ENCODE measurements at regions not wholly inside any gene's neighbourhood (a gene's known extent, or its start where the extent isn't known, plus 50 kb on each side); places are given as distances from the start of the nearest gene placed in this dataset.

GRCh38 chr11:119788096-119788883 is 59.3 kb upstream of the NECTIN1 start:
- H3K27ac ChIP-seq, result no peak overlapping the region

GRCh38 chr11:119787074-119787461 is 58.1 kb upstream of the NECTIN1 start:
- no peak overlapping the region for H3K4me3 ChIP-seq
- H3K9me3 ChIP-seq (ENCODE audit: low read depth, low read length), result no peaks in the 10 kb centered on the region
- no peak overlapping the region for H3K27ac ChIP-seq
- no peak for DNase-seq (ENCODE audit: low read depth, low spot score)
- no peaks in the 10 kb centered on the region for H3K36me3 ChIP-seq (ENCODE audit: insufficient read depth, low read length)
- H3K9ac ChIP-seq (ENCODE audit: insufficient read length), result no peak overlapping the region
- no peak for TF ChIP-seq POLR2AphosphoS5 (IDR thresholded peaks at IDR 0.05; ENCODE audit: borderline replicate concordance, low read depth, low read length)
- TF ChIP-seq EZH2 (IDR thresholded peaks at IDR 0.05), result no peak
- no peak for TF ChIP-seq FOXP2 (optimal IDR thresholded peaks at IDR 0.05; ENCODE audit: control extremely low read depth, extremely low read length, insufficient read depth)

More at GRCh38 chr11:119788096-119788883, 59.3 kb upstream of the NECTIN1 start:
- TF ChIP-seq EZH2 (IDR thresholded peaks at IDR 0.05) (no peak), FOXP2 (optimal IDR thresholded peaks at IDR 0.05; ENCODE audit: control extremely low read depth, extremely low read length, insufficient read depth) (no peak), POLR2AphosphoS5 (IDR thresholded peaks at IDR 0.05; ENCODE audit: borderline replicate concordance, low read depth, low read length) (no peak)
- no peaks in the 10 kb centered on the region for H3K9me3 ChIP-seq (ENCODE audit: low read depth, low read length)
- no peak overlapping the region for H3K9ac ChIP-seq (ENCODE audit: insufficient read length)
- no peak overlapping the region for H3K4me3 ChIP-seq
- DNase-seq (ENCODE audit: low read depth, low spot score), result no peak
- H3K36me3 ChIP-seq (ENCODE audit: insufficient read depth, low read length), result no peaks in the 10 kb centered on the region

GRCh38 chr11:119786431-119787073 is 57.6 kb upstream of the NECTIN1 start:
- TF ChIP-seq FOXP2 (optimal IDR thresholded peaks at IDR 0.05; ENCODE audit: control extremely low read depth, extremely low read length, insufficient read depth), result no peak
- TF ChIP-seq EZH2 (IDR thresholded peaks at IDR 0.05), result no peak
- no peak for TF ChIP-seq POLR2AphosphoS5 (IDR thresholded peaks at IDR 0.05; ENCODE audit: borderline replicate concordance, low read depth, low read length)
- H3K27ac ChIP-seq, result no peak overlapping the region

GRCh38 chr11:119785131-119785530 is 56.1 kb upstream of the NECTIN1 start:
- no peak for DNase-seq (ENCODE audit: low read depth, low spot score)
- no peak for TF ChIP-seq POLR2AphosphoS5 (IDR thresholded peaks at IDR 0.05; ENCODE audit: borderline replicate concordance, low read depth, low read length)
- no peak for TF ChIP-seq EZH2 (IDR thresholded peaks at IDR 0.05)
- no peak for TF ChIP-seq FOXP2 (optimal IDR thresholded peaks at IDR 0.05; ENCODE audit: control extremely low read depth, extremely low read length, insufficient read depth)
- Histone ChIP-seq H3K9ac (ENCODE audit: insufficient read length) (no peak overlapping the region), H3K36me3 (ENCODE audit: insufficient read depth, low read length) (no peaks in the 10 kb centered on the region), H3K9me3 (ENCODE audit: low read depth, low read length) (no peaks in the 10 kb centered on the region), H3K4me3 (no peak overlapping the region), H3K27ac (no peak overlapping the region)

More at GRCh38 chr11:119786431-119787073, 57.6 kb upstream of the NECTIN1 start:
- Histone ChIP-seq H3K9ac (ENCODE audit: insufficient read length) (no peak overlapping the region), H3K4me3 (no peak overlapping the region), H3K9me3 (ENCODE audit: low read depth, low read length) (no peaks in the 10 kb centered on the region), H3K36me3 (ENCODE audit: insufficient read depth, low read length) (no peaks in the 10 kb centered on the region)
- no peak for DNase-seq (ENCODE audit: low read depth, low spot score)

GRCh38 chr11:119784421-119784820 is 55.4 kb upstream of the NECTIN1 start:
- H3K36me3 ChIP-seq (ENCODE audit: insufficient read depth, low read length), result no peaks in the 10 kb centered on the region
- no peaks in the 10 kb centered on the region for H3K9me3 ChIP-seq (ENCODE audit: low read depth, low read length)
- no peak overlapping the region for H3K4me3 ChIP-seq
- H3K27ac ChIP-seq, result no peak overlapping the region
- TF ChIP-seq FOXP2 (optimal IDR thresholded peaks at IDR 0.05; ENCODE audit: control extremely low read depth, extremely low read length, insufficient read depth) (no peak), POLR2AphosphoS5 (IDR thresholded peaks at IDR 0.05; ENCODE audit: borderline replicate concordance, low read depth, low read length) (no peak), EZH2 (IDR thresholded peaks at IDR 0.05) (no peak)
- DNase-seq (ENCODE audit: low read depth, low spot score), result no peak
- H3K9ac ChIP-seq (ENCODE audit: insufficient read length), result no peak overlapping the region

- Histone ChIP-seq H3K27ac (no peak overlapping the region), H3K9ac (ENCODE audit: insufficient read length) (no peak overlapping the region), H3K9me3 (ENCODE audit: low read depth, low read length) (no peaks in the 10 kb centered on the region), H3K4me3 (no peak overlapping the region), H3K36me3 (ENCODE audit: insufficient read depth, low read length) (no peaks in the 10 kb centered on the region)
- DNase-seq (ENCODE audit: low read depth, low spot score), result no peak
- TF ChIP-seq EZH2 (IDR thresholded peaks at IDR 0.05) (no peak), FOXP2 (optimal IDR thresholded peaks at IDR 0.05; ENCODE audit: control extremely low read depth, extremely low read length, insufficient read depth) (no peak), POLR2AphosphoS5 (IDR thresholded peaks at IDR 0.05; ENCODE audit: borderline replicate concordance, low read depth, low read length) (no peak)
These were observed 54.7 kb upstream of the NECTIN1 start for GRCh38 chr11:119783466-119784400.

GRCh38 chr11:119782739-119783072 is 53.7 kb upstream of the NECTIN1 start:
- Histone ChIP-seq H3K9ac (ENCODE audit: insufficient read length) (no peak overlapping the region), H3K9me3 (ENCODE audit: low read depth, low read length) (no peaks in the 10 kb centered on the region), H3K36me3 (ENCODE audit: insufficient read depth, low read length) (no peaks in the 10 kb centered on the region), H3K4me3 (no peak overlapping the region), H3K27ac (no peak overlapping the region)
- no peak for DNase-seq (ENCODE audit: low read depth, low spot score)
- TF ChIP-seq EZH2 (IDR thresholded peaks at IDR 0.05), result no peak
- no peak for TF ChIP-seq FOXP2 (optimal IDR thresholded peaks at IDR 0.05; ENCODE audit: control extremely low read depth, extremely low read length, insufficient read depth)
- TF ChIP-seq POLR2AphosphoS5 (IDR thresholded peaks at IDR 0.05; ENCODE audit: borderline replicate concordance, low read depth, low read length), result no peak

All from SK-N-MC (cell line).